ENCODE measurements at regions not wholly inside any gene's neighbourhood (a gene's known extent, or its start where the extent isn't known, plus 50 kb on each side); places are given as distances from the start of the nearest gene placed in this dataset.
"Not testable (repeated sequence)": the region's sequence is repeated elsewhere in the genome, so short reads cannot be mapped to it uniquely, and the experiment has no call there.

GRCh38 chr17:15828727-15829314, 96.7 kb downstream of the TBC1D26 start:
- H3K9me2 ChIP-seq (replicated peaks; ENCODE audit: control insufficient read depth, low read length); H4K20me1 ChIP-seq (ENCODE audit: control insufficient read depth, insufficient read depth, low read depth, low read length); H3K36me3 ChIP-seq (ENCODE audit: control insufficient read depth, low read length); H3K4me1 ChIP-seq (ENCODE audit: control insufficient read depth, low read length); H3K27ac ChIP-seq (ENCODE audit: low read depth, low read length); H3K9me3 ChIP-seq (ENCODE audit: control insufficient read depth, insufficient read depth, low read length); H3K4me3 ChIP-seq (ENCODE audit: low read length); H3K27me3 ChIP-seq (ENCODE audit: control insufficient read depth, low read length); H3K4me2 ChIP-seq (ENCODE audit: low read length); H3K79me2 ChIP-seq (ENCODE audit: control insufficient read depth, low read length); H3F3A ChIP-seq (ENCODE audit: control insufficient read depth, insufficient read depth): not testable (repeated sequence)
- peak; percentile 63 for TF ChIP-seq CTCF (IDR thresholded peaks at IDR 0.05; ENCODE audit: low read depth, low read length, poor library complexity, severe bottlenecking)

- H3K4me1 ChIP-seq (ENCODE audit: control insufficient read depth, low read length); H3K27ac ChIP-seq (ENCODE audit: low read depth, low read length); H3K4me3 ChIP-seq (ENCODE audit: low read length); H3K9me2 ChIP-seq (replicated peaks; ENCODE audit: control insufficient read depth, low read length); H3K9me3 ChIP-seq (ENCODE audit: control insufficient read depth, insufficient read depth, low read length); H3K36me3 ChIP-seq (ENCODE audit: control insufficient read depth, low read length); H4K20me1 ChIP-seq (ENCODE audit: control insufficient read depth, insufficient read depth, low read depth, low read length); H3K27me3 ChIP-seq (ENCODE audit: control insufficient read depth, low read length); H3F3A ChIP-seq (ENCODE audit: control insufficient read depth, insufficient read depth); H3K4me2 ChIP-seq (ENCODE audit: low read length); H3K79me2 ChIP-seq (ENCODE audit: control insufficient read depth, low read length): not testable (repeated sequence)
These were observed 98.1 kb downstream of the TBC1D26 start for GRCh38 chr17:15830221-15830620.

GRCh38 chr17:15831182-15831581, 99.1 kb downstream of the TBC1D26 start:
- H3K9me3 ChIP-seq (ENCODE audit: control insufficient read depth, insufficient read depth, low read length); H3K4me2 ChIP-seq (ENCODE audit: low read length); H3F3A ChIP-seq (ENCODE audit: control insufficient read depth, insufficient read depth): not testable (repeated sequence)

DNA sequence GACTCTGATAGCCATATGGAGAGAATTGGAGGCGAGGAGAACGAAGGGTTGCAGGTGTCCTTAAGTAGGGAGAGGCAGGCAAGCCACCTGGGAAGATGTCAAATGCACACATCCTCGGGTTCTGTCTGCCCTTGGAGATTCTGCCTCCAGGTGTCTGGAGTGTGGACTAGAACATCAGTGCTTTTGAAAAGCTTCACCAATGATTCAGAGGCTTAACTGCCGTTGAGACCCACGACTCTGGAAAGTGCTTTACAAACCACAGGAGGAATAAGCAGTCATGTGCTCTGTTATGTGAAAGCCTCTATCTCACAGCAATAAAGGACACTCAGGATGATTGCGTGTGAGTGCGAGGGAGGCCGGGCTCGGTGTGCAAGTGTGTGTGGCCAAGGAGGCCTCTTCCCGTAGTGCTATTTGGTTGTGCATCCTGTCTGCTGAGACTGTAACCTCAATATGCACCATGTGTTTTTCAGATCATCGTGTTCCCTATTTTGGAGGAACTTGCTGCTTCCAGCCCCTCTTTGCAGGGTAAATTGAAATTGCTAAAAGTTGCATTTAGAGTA, 100.9 kb downstream of the TBC1D26 start:
- not testable (repeated sequence) for H3F3A ChIP-seq (ENCODE audit: control insufficient read depth, insufficient read depth); H3K4me3 ChIP-seq (ENCODE audit: low read length); H3K9me3 ChIP-seq (ENCODE audit: control insufficient read depth, insufficient read depth, low read length); H3K4me2 ChIP-seq (ENCODE audit: low read length); H3K9me2 ChIP-seq (replicated peaks; ENCODE audit: control insufficient read depth, low read length); H3K79me2 ChIP-seq (ENCODE audit: control insufficient read depth, low read length); H3K36me3 ChIP-seq (ENCODE audit: control insufficient read depth, low read length); H4K20me1 ChIP-seq (ENCODE audit: control insufficient read depth, insufficient read depth, low read depth, low read length); H3K27ac ChIP-seq (ENCODE audit: low read depth, low read length); H3K4me1 ChIP-seq (ENCODE audit: control insufficient read depth, low read length); H3K27me3 ChIP-seq (ENCODE audit: control insufficient read depth, low read length)

More at GRCh38 chr17:15831182-15831581, 99.1 kb downstream of the TBC1D26 start:
- H3K36me3 ChIP-seq (ENCODE audit: control insufficient read depth, low read length); H3K4me3 ChIP-seq (ENCODE audit: low read length); H3K9me2 ChIP-seq (replicated peaks; ENCODE audit: control insufficient read depth, low read length); H4K20me1 ChIP-seq (ENCODE audit: control insufficient read depth, insufficient read depth, low read depth, low read length); H3K27ac ChIP-seq (ENCODE audit: low read depth, low read length); H3K4me1 ChIP-seq (ENCODE audit: control insufficient read depth, low read length); H3K27me3 ChIP-seq (ENCODE audit: control insufficient read depth, low read length); H3K79me2 ChIP-seq (ENCODE audit: control insufficient read depth, low read length): not testable (repeated sequence)

- not testable (repeated sequence) for H3K4me2 ChIP-seq (ENCODE audit: low read length); H3K27ac ChIP-seq (ENCODE audit: low read depth, low read length)
These were observed 101.8 kb downstream of the TBC1D26 start for GRCh38 chr17:15833890-15834289.

DNA sequence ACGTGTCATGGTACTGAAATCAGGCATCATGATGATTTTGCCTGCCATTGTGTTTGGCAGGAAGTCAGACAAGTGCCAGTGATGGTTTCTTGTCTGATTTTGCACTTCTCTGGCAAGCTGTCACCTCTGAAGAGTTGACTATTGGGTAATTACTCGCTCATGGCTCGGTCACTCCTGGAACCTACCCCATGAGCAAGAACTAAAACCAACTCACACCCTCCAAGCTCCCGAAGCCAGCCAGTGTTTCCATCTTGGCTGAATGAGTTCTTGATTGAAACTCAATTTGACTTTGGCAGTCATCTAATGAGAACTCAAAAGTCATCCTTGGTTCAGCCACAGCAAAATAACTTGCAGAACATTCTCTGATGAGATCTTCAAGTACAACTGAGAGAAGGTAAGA, 103.4 kb downstream of the TBC1D26 start:
- H3K27me3 ChIP-seq (ENCODE audit: control insufficient read depth, low read length); H3K9me3 ChIP-seq (ENCODE audit: control insufficient read depth, insufficient read depth, low read length); H3F3A ChIP-seq (ENCODE audit: control insufficient read depth, insufficient read depth); H3K79me2 ChIP-seq (ENCODE audit: control insufficient read depth, low read length); H3K4me1 ChIP-seq (ENCODE audit: control insufficient read depth, low read length); H3K9me2 ChIP-seq (replicated peaks; ENCODE audit: control insufficient read depth, low read length); H3K36me3 ChIP-seq (ENCODE audit: control insufficient read depth, low read length); H4K20me1 ChIP-seq (ENCODE audit: control insufficient read depth, insufficient read depth, low read depth, low read length); H3K4me3 ChIP-seq (ENCODE audit: low read length); H3K4me2 ChIP-seq (ENCODE audit: low read length); H3K27ac ChIP-seq (ENCODE audit: low read depth, low read length): not testable (repeated sequence)

More at GRCh38 chr17:15833890-15834289, 101.8 kb downstream of the TBC1D26 start:
- H3K4me1 ChIP-seq (ENCODE audit: control insufficient read depth, low read length); H4K20me1 ChIP-seq (ENCODE audit: control insufficient read depth, insufficient read depth, low read depth, low read length); H3K4me3 ChIP-seq (ENCODE audit: low read length); H3K9me2 ChIP-seq (replicated peaks; ENCODE audit: control insufficient read depth, low read length); H3K9me3 ChIP-seq (ENCODE audit: control insufficient read depth, insufficient read depth, low read length); H3K36me3 ChIP-seq (ENCODE audit: control insufficient read depth, low read length); H3K27me3 ChIP-seq (ENCODE audit: control insufficient read depth, low read length); H3F3A ChIP-seq (ENCODE audit: control insufficient read depth, insufficient read depth); H3K79me2 ChIP-seq (ENCODE audit: control insufficient read depth, low read length): not testable (repeated sequence)

DNA sequence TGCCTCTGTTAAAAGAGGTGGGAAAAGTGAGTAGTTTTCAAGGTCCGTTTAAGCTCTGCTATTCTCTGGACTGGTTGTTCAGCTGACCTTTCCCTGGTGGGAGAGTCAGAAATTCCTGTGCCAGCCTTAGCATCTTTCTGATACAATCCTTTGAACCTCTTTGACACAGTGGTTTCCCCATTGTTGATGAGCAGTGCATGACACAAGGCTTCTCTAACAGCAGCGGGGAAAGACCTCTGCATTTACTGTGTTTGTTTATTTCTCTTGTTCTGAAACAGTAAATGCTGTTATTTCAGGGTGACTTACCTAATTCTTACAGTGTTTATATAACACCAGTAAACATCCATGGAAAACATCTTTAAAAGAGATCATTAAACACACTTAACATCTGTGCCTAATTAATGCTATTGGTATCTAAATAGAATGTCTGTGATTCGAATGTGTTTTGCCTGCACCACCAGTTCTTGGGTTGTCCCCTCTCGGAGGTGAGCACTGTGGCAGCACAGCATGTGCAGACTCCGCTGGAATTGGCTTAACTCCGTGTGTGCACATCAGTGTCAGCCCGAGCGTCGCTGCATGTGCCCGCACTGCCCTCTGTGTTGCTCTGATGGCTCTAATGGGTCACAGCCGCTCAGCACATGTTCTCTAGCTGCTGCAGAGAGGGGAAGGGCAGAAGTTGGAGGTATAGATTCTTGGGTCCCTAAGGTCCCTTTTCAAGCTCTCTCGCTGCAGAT, 104.3 kb downstream of the TBC1D26 start:
- H3K4me2 ChIP-seq (ENCODE audit: low read length); H3K27me3 ChIP-seq (ENCODE audit: control insufficient read depth, low read length); H3K36me3 ChIP-seq (ENCODE audit: control insufficient read depth, low read length); H3K9me3 ChIP-seq (ENCODE audit: control insufficient read depth, insufficient read depth, low read length); H3F3A ChIP-seq (ENCODE audit: control insufficient read depth, insufficient read depth); H4K20me1 ChIP-seq (ENCODE audit: control insufficient read depth, insufficient read depth, low read depth, low read length); H3K79me2 ChIP-seq (ENCODE audit: control insufficient read depth, low read length); H3K9me2 ChIP-seq (replicated peaks; ENCODE audit: control insufficient read depth, low read length); H3K4me3 ChIP-seq (ENCODE audit: low read length); H3K27ac ChIP-seq (ENCODE audit: low read depth, low read length); H3K4me1 ChIP-seq (ENCODE audit: control insufficient read depth, low read length): not testable (repeated sequence)
